T-helper 2 cell (primary cell): ENCODE measurements at regions not wholly inside any gene's neighbourhood (a gene's known extent, or its start where the extent isn't known, plus 50 kb on each side); places are given as distances from the start of the nearest gene placed in this dataset.
"Not testable (repeated sequence)": the region's sequence is repeated elsewhere in the genome, so short reads cannot be mapped to it uniquely, and the experiment has no call there.

Experiments
- DNase-seq, 5 experiments: peaks; one replicate each; pipeline versions ENCODE4 v3.0.0 to v3.0.0-alpha.2; 2012 to 2022

GRCh38 chr7:85866540-85866939 is 679.7 kb upstream of the SEMA3D start:
- DNase-seq = no peak

DNA sequence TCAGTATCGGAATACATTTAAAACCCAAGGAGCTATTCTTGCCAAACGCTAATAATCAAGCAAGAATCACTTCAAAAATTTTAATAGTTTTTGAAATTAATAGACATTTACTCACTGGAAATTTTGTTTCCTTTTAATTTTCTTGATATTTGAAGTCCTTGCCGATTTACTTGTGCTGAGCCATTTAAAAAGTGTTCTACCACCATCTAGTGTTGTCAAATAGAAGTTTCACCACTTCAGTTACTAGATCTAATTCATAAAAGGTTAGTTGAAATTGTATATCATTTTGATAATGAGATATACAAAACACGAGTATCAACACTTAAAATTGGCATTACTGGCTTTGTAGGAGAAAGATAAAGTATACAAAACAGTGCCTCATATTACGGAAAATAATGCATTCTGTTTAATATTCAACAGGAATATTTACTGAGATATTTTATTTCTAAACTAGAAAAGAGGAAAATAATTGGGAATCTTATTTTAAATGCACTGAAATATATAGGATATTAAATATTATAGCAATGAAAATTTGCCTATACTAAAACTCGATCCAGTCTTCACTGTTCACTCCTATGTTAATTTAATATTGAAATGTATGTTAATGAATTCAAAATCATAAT is 664.8 kb upstream of the SEMA3D start:
- DNase-seq = no peak

DNA sequence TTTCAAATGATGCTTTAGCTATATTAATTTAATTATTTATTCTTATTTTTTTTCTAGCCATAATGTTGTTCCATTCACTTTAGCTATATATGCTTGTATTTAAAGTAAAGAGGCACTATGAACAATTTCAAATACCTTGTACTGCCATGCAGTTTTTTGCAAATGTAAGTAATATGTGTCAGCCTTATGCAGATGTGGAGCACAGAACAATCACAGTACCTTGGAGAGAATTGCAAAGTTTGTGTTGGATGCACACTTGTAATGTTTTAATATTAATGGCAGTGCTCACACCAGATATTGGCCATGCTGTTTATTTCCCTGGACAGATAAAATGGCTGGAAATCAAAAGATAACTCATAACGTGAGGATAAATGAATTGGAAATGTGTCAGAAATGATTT is 663.5 kb upstream of the SEMA3D start:
- DNase-seq = no peak

- no peak for DNase-seq
Observed at GRCh38 chr7:85840554-85840953, 653.7 kb upstream of the SEMA3D start.

DNA sequence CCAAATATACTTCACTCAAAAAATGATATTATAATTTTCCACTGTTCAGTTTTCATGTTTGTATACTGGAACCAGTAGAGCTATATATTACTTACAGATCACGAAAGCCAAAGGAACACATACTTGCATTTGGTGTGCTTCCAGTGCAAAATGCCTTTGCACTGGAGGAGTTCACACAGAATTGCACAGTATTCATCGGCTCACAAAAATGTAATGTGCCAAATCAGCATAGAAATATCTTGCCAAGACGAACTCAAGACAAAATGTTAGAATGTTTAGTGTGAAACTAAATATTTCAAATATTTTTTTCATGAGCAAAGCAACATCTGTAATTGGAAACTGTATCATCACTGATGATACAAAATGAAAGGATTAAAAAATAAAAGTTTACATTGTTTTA is 646.2 kb upstream of the SEMA3D start:
- DNase-seq = no peak

DNA sequence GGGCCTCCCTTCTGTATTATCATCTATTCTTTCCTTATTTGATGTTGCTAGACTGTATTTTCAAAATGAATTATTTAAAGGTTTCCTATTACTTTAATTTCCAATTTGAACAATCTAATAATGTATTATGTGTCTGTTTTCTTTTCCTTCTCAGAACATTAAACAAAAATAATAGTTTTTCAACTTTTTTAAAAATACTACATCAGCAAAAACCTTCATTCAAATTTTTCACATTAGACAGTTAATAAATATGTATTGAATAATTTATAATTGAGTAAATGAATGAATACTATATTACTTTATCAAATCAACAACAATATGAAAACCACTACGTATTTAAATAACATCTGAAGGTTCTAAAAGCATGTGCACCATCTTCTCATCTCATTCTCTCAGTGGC is 644.1 kb upstream of the SEMA3D start:
- no peak for DNase-seq

DNA sequence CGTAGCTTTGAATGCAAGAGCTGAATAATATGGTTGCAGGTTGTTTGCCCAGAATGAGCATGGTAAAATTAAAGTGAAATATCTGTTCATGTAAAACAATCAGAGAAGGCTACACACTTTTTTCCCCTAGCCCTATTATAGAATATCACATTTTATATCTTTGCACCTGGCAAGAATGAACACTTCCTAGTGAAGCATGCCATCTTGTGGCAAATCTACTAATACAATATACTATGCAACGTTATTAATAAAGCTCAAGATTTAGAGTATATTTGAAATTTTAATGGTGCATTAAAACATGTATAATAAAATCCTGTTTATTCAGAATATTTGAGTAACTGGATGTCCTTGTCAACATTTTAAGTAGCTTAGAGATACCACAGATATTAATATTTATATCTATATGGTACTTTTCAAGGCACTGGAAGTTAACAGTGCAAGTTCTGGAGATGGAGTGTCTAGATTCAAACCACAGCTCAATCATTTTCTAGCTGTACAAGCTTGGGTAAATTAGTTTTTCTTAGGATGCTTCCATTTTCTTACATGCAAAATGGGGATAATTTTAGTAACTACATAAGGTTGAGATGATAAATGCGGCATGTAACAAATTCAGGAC is 643.1 kb upstream of the SEMA3D start:
- no peak for DNase-seq

GRCh38 chr7:85829176-85829575 is 642.3 kb upstream of the SEMA3D start:
- no peak for DNase-seq

- no peak for DNase-seq
Observed at GRCh38 chr7:85828614-85829013, 641.8 kb upstream of the SEMA3D start.

DNA sequence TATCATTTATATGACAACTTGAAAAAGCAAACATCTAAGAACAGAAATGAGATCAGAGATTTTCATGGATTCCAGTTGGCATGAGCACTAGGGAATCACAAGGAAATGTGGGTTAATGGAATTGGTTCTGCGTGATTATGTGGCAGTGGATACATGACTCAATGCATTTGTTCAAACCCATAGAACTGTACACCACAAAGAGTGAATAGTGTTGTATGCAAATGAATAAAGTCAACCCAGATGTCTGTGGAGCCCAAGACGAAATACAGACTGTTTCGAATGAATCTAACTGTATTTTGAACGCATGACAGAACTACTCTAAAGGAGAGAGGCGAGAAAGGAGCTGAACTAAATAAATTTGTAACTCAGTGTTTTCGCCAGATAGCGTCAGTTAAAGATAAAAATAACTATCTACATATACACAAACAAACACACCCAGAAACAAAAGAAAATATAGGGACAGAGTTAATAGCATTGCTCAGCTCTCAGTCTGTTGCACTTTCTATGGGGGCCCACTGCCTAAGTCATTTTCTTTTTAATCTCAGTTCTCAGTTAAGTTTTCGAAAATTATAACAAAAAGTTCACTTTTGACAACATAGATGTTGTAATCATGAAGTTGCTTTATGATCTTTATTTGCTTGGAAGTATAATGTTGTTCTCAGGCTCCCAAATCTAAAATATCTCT is 636.7 kb upstream of the SEMA3D start:
- DNase-seq = no peak

- DNase-seq = no peak
Observed at GRCh38 chr7:85821926-85822325, 635.1 kb upstream of the SEMA3D start.

GRCh38 chr7:85820702-85821443 is 634.0 kb upstream of the SEMA3D start:
- no peak for DNase-seq

GRCh38 chr7:85815526-85815925 is 628.7 kb upstream of the SEMA3D start:
- DNase-seq = no peak

GRCh38 chr7:85806321-85806720 is 619.5 kb upstream of the SEMA3D start:
- DNase-seq = no peak

DNA sequence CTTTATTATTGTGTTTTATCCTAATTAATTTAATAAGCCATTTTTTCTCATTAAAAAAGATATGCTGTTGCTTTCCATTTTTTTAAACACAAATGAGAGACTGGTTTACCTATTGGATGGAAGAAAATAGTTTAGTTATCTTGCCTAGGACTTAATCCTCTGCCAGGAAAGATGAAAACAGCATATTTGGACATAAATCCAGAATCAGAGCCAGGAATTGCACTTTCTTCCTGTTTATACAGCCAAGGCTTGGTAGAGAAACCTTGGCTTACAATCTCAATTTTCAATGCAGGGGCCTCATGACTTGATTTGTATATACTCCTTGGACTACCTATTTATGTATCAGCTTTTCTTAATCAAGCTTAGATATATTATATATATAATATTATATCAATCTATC is 618.8 kb upstream of the SEMA3D start:
- no peak for DNase-seq

GRCh38 chr7:85805249-85805648 is 618.4 kb upstream of the SEMA3D start:
- no peak for DNase-seq

GRCh38 chr7:85802211-85802610 is 615.4 kb upstream of the SEMA3D start:
- no peak for DNase-seq

GRCh38 chr7:85796956-85797355 is 610.1 kb upstream of the SEMA3D start:
- no peak for DNase-seq

- not testable (repeated sequence) for DNase-seq
Observed at GRCh38 chr7:85791098-85791497, 604.2 kb upstream of the SEMA3D start.

DNA sequence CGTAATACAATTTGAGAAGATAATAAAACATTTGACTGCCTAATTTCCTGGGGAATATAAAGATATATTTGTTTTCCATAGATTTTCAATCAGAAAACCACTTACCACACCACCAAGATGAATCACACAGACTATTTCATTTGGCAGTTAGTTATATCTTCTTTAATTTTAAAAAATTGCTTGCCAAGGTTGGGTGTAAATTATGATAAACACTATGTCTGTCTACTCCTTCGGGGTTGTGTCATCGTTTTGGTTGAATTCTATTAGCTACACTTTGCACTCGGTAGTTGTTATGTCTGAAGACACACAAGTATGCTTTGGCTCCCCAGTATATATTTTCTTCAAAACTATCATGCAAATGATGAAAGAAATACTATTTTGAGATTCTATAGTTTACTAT is 594.8 kb upstream of the SEMA3D start:
- DNase-seq = no peak

DNA sequence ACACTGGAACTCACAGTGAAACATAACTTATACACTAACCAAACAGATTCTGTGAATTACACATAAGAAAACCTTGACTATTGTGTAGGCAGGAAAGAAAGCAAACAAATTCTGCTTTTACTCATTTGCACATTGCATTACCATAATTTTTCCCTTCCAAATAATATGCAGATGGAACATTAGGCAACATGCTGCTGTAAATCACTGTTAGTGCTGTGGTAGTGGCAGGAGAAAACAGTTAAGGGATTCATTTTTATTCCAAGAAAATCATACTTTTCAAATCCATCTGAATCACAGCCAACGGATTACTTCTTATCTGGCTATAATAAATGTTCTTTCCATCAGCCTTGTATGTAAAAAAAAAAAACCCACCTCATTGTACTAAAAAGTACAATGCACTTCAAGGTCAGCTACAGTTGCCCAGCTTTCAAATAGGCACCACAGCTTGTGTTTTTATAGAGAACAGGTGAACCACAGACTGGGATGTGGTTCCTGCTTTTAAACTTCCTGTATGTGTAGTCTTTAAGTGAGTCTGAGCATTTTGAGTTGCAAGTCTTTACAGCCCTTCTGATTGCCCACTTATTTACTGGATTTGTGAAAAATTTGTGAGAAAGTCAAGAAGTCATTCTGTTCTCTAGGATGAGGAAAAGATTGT is 590.0 kb upstream of the SEMA3D start:
- no peak for DNase-seq

DNA sequence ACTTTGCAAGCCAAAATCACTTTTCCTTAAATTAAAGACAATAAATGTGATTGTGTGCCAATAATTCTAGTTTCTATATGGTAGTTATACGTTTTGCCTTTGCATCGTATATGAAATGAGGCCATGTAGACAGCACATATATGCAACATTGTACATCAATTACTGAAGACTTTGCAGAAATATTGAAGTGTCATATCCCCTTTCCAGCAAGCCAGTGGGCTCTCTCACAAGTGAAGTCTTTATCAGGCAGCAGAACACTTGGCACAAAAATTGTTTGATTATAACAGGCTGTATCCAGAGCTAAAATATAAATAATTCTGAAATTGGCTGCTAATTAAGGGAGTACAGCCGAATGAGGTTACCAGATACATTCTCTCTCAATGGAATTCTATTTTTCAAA is 588.6 kb upstream of the SEMA3D start:
- no peak for DNase-seq

- DNase-seq = no peak
Observed at GRCh38 chr7:85774986-85775385, 588.1 kb upstream of the SEMA3D start.
